ENCODE measurements at regions not wholly inside any gene's neighbourhood (a gene's known extent, or its start where the extent isn't known, plus 50 kb on each side); places are given as distances from the start of the nearest gene placed in this dataset.
A peak's percentile ranks its signal among the peaks of the same experiment; 100 is the strongest.

DNA sequence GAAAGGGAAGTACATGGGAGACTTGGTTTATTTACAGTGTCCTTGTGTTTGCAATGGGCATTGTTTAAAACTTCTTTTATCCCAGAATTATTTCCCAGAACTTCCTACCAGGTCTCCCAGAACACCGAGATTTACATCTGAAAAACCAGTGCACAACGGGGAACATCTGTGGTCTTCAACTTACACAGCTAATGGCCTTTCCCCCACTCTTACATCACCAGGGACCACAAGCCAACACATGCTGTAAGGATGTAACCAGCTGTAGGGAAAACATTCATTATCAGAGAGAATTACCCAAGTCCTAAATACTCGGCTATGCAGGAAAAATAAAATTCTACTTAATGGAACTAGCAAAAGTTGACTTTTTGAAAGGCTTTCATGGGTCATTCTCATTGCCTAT is 267.6 kb downstream of the DUSP6 start:
- H3K27me3 ChIP-seq, result no peaks in the 10 kb centered on the region
- no peak for DNase-seq
- no peak overlapping the region for H3K4me3 ChIP-seq
- intact Hi-C loops (cut with DNase I), result no loop called here
- no peak for TF ChIP-seq POLR2A (IDR thresholded peaks at IDR 0.05)
- TF ChIP-seq, protein P1, sequence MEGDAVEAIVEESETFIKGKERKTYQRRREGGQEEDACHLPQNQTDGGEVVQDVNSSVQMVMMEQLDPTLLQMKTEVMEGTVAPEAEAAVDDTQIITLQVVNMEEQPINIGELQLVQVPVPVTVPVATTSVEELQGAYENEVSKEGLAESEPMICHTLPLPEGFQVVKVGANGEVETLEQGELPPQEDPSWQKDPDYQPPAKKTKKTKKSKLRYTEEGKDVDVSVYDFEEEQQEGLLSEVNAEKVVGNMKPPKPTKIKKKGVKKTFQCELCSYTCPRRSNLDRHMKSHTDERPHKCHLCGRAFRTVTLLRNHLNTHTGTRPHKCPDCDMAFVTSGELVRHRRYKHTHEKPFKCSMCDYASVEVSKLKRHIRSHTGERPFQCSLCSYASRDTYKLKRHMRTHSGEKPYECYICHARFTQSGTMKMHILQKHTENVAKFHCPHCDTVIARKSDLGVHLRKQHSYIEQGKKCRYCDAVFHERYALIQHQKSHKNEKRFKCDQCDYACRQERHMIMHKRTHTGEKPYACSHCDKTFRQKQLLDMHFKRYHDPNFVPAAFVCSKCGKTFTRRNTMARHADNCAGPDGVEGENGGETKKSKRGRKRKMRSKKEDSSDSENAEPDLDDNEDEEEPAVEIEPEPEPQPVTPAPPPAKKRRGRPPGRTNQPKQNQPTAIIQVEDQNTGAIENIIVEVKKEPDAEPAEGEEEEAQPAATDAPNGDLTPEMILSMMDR (IDR thresholded peaks at IDR 0.05), result no peak
- peaks cover 25% of the 10 kb centered on the region for H3K4me1 ChIP-seq
- 76 to 81% methylated on average over 3 of the region's 3 CpGs for WGBS, 2 donors
- H3K36me3 ChIP-seq (replicated peaks in 1 of 2; ENCODE audit: insufficient read depth in 1 of 2, low read depth in 2 of 2), result no peaks in the 10 kb centered on the region
- peaks cover 0 to 3% (median 0%) of the 10 kb centered on the region in 3 donors for H3K9me3 ChIP-seq
- no peak overlapping the region for H3K27ac ChIP-seq
- no peak for ATAC-seq

- Histone ChIP-seq H3K4me1 (peaks cover 25% of the 10 kb centered on the region), H3K36me3 (replicated peaks in 1 of 2; ENCODE audit: insufficient read depth in 1 of 2, low read depth in 2 of 2) (no peaks in the 10 kb centered on the region), H3K27me3 (no peaks in the 10 kb centered on the region), H3K4me3 (no peak overlapping the region), H3K9me3 (peaks cover 0 to 3% (median 0%) of the 10 kb centered on the region in 3 donors), H3K27ac (no peak overlapping the region)
- WGBS, 2 donors, result 83 to 88% methylated on average over 3 of the region's 3 CpGs
- intact Hi-C loops (cut with DNase I), result no loop called here
- ATAC-seq (no peak), DNase-seq (no peak)
- TF ChIP-seq, protein P1 (IDR thresholded peaks at IDR 0.05), result no peak
- TF ChIP-seq POLR2A (IDR thresholded peaks at IDR 0.05), result no peak
These were observed 268.8 kb downstream of the DUSP6 start for GRCh38 chr12:89083491-89083890.

DNA sequence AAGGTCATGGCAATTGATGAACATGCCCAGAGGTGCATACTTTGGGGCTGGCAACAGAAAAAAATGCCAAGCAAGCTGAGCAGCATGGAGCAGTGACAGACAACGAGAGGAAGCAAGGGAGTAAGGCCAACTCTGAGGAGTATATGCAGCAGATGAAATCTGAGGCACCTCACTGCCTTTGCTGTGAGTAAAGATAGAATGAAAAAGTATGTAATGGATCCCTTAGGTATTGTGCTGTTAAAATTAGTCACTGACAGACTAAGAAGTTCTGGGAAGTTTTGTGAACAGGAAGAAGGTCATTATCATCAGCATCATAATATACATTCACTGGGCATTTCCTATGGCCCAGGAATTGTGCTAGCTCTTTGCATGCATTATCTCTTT is 269.9 kb downstream of the DUSP6 start:
- no peak overlapping the region for H3K27ac ChIP-seq
- no peak for TF ChIP-seq POLR2A (IDR thresholded peaks at IDR 0.05)
- TF ChIP-seq, protein P1 (IDR thresholded peaks at IDR 0.05), result no peak
- intact Hi-C loops (cut with DNase I), result no loop called here

GRCh38 chr12:89081719-89082369 is 270.5 kb downstream of the DUSP6 start:
- no peak overlapping the region for H3K4me3 ChIP-seq
- H3K9me3 ChIP-seq, result peaks cover 0 to 3% (median 0%) of the 10 kb centered on the region in 3 donors
- 45 to 47% methylated on average over 2 of the region's 2 CpGs for WGBS, 2 donors
- intact Hi-C loops (cut with DNase I), result no loop called here
- H3K27ac ChIP-seq, result peak overlapping the region in 2 of 4 donors; percentile 16 to 24
- no peaks in the 10 kb centered on the region for H3K27me3 ChIP-seq
- ATAC-seq, result peak; percentile 38
- peaks cover 18% of the 10 kb centered on the region for H3K4me1 ChIP-seq
- H3K36me3 ChIP-seq (replicated peaks in 1 of 2; ENCODE audit: insufficient read depth in 1 of 2, low read depth in 2 of 2), result no peaks in the 10 kb centered on the region
- TF ChIP-seq POLR2A (IDR thresholded peaks at IDR 0.05), result no peak
- TF ChIP-seq, protein P1 (IDR thresholded peaks at IDR 0.05), result peak in 1 of 7 experiments; percentile 5
- no peak for DNase-seq

More for the DNA sequence above, 269.9 kb downstream of the DUSP6 start:
- Histone ChIP-seq H3K36me3 (replicated peaks in 1 of 2; ENCODE audit: insufficient read depth in 1 of 2, low read depth in 2 of 2) (no peaks in the 10 kb centered on the region), H3K4me1 (peaks cover 23% of the 10 kb centered on the region), H3K27me3 (no peaks in the 10 kb centered on the region), H3K9me3 (peaks cover 0 to 3% (median 0%) of the 10 kb centered on the region in 3 donors), H3K4me3 (no peak overlapping the region)
- WGBS, 2 donors, result 80 to 94% methylated on average over 1 of the region's 1 CpG
- ATAC-seq (no peak), DNase-seq (no peak)
